Fibroblast of lung (primary cell): ENCODE measurements at regions not wholly inside any gene's neighbourhood (a gene's known extent, or its start where the extent isn't known, plus 50 kb on each side); places are given as distances from the start of the nearest gene placed in this dataset.

Experiments used
- EZH2 ChIP-seq: IDR thresholded peaks from 2 replicates; pipeline ENCODE4 v1.5.1; 2012; ENCODE audit warnings: low read length, control low read depth, mild to moderate bottlenecking; ENCODE audit errors: missing control alignments
- TF ChIP-seq, protein P1 (sequence below), 2 donors: IDR thresholded peaks in 1 of 2; conservative IDR thresholded peaks in 1 of 2; 1 replicate in 1 of 2; 2 replicates in 1 of 2; pipeline ENCODE4 v1.5.1; 2011 to 2012; ENCODE audit warnings: low read length in 2 of 2, control low read depth in 1 of 2, inconsistent platforms in 1 of 2, low read depth in 1 of 2, mild to moderate bottlenecking in 1 of 2

DNA sequence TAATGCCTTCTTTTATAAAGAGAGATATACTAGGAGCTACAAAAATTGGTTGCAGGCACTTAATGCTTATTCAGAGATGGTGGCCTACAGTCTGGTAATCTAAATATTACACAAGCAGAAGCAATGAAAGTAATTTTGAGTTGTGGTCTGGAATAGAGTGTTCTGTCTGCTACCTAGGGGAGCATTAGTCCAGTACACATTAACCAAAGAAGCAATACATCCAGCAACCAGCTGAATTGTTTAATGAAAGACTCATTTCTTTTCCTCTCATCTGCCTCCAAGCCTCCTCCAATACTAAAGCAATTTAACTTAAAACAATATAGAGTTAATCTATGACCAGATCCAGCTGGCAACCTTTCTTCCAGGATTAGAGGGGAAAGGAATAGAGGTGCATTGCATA is 877.1 kb upstream of the CNTN5 start:
- TF ChIP-seq, protein P1, sequence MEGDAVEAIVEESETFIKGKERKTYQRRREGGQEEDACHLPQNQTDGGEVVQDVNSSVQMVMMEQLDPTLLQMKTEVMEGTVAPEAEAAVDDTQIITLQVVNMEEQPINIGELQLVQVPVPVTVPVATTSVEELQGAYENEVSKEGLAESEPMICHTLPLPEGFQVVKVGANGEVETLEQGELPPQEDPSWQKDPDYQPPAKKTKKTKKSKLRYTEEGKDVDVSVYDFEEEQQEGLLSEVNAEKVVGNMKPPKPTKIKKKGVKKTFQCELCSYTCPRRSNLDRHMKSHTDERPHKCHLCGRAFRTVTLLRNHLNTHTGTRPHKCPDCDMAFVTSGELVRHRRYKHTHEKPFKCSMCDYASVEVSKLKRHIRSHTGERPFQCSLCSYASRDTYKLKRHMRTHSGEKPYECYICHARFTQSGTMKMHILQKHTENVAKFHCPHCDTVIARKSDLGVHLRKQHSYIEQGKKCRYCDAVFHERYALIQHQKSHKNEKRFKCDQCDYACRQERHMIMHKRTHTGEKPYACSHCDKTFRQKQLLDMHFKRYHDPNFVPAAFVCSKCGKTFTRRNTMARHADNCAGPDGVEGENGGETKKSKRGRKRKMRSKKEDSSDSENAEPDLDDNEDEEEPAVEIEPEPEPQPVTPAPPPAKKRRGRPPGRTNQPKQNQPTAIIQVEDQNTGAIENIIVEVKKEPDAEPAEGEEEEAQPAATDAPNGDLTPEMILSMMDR (conservative IDR thresholded peaks at IDR 0.05 in 1 of 2, IDR thresholded peaks at IDR 0.05 in 1 of 2; ENCODE audit: low read depth in 1 of 2, low read length in 2 of 2): no peak
- TF ChIP-seq EZH2: no peak
